Testis (tissue), 2 donors: ENCODE measurements at regions not wholly inside any gene's neighbourhood (a gene's known extent, or its start where the extent isn't known, plus 50 kb on each side); places are given as distances from the start of the nearest gene placed in this dataset.

Experiments
- DNase-seq: peaks from one replicate; pipeline ENCODE4 v3.0.0-alpha.2; 2019
- H3K27ac ChIP-seq, 2 donors: fragments of 200-600 bp; sonication (generic); one replicate each; pipeline ENCODE4 v1.5.1; 2019
- H3K27me3 ChIP-seq: fragments of 200-600 bp; sonication (generic); one replicate; pipeline ENCODE4 v1.5.1; 2019
- H3K36me3 ChIP-seq: fragments of 200-600 bp; sonication (generic); one replicate; pipeline ENCODE4 v1.5.1; 2017; ENCODE audit warnings: low read depth; ENCODE audit errors: missing control alignments
- H3K4me1 ChIP-seq: fragments of 200-600 bp; sonication (generic); one replicate; pipeline ENCODE4 v1.5.1; 2019
- H3K4me3 ChIP-seq, 2 donors: fragments of 200-600 bp; sonication (generic); one replicate each; pipeline ENCODE4 v1.5.1; 2017 to 2019
- H3K9me3 ChIP-seq: fragments of 200-600 bp; sonication (generic); one replicate; pipeline ENCODE4 v1.5.1; 2017
- POLR2A ChIP-seq: fragments of 450-650 bp; IDR thresholded peaks from one replicate; pipeline ENCODE4 v1.6.1; 2017; ENCODE audit warnings: antibody characterized with exemption, mild to moderate bottlenecking, moderate library complexity
- WGBS, 2 donors: methylation state at CpG; one replicate each; pipeline ENCODE4 v1.1.5; 2018; 5-methylcytosine and 5-hydroxymethylcytosine counted together
- intact Hi-C: fragments of 100-400 bp; cut with DNase I; formaldehyde crosslinking; loops from one replicate; pipeline ENCODE4 v1.15.1; 2023; ENCODE audit warnings: low total_unique reads
- TF ChIP-seq, protein P1 (sequence below), 3 experiments: fragments of 450-650 bp in 2 of 3; fragments of 200-600 bp in 1 of 3; sonication (generic) in 1 of 3; IDR thresholded peaks; one replicate each; pipeline ENCODE4 v1.5.1; 2016 to 2019; ENCODE audit warnings: antibody characterized with exemption in 3 of 3, mild to moderate bottlenecking in 2 of 3, moderate library complexity in 1 of 3

GRCh38 chr7:124444696-124445480, 320.7 kb downstream of the GPR37 start:
- intact Hi-C loops: no loop called here
- 61 to 69% methylated on average over 2 of the region's 2 CpGs for WGBS, 2 donors

GRCh38 chr7:124443762-124444161, 321.8 kb downstream of the GPR37 start:
- Histone ChIP-seq H3K36me3 (no peaks in the 10 kb centered on the region), H3K27me3 (no peaks in the 10 kb centered on the region), H3K9me3 (no peaks in the 10 kb centered on the region), H3K4me1 (no peaks in the 10 kb centered on the region), H3K4me3 (no peak overlapping the region), H3K27ac (no peak overlapping the region)
- TF ChIP-seq POLR2A: no peak
- TF ChIP-seq, protein P1, sequence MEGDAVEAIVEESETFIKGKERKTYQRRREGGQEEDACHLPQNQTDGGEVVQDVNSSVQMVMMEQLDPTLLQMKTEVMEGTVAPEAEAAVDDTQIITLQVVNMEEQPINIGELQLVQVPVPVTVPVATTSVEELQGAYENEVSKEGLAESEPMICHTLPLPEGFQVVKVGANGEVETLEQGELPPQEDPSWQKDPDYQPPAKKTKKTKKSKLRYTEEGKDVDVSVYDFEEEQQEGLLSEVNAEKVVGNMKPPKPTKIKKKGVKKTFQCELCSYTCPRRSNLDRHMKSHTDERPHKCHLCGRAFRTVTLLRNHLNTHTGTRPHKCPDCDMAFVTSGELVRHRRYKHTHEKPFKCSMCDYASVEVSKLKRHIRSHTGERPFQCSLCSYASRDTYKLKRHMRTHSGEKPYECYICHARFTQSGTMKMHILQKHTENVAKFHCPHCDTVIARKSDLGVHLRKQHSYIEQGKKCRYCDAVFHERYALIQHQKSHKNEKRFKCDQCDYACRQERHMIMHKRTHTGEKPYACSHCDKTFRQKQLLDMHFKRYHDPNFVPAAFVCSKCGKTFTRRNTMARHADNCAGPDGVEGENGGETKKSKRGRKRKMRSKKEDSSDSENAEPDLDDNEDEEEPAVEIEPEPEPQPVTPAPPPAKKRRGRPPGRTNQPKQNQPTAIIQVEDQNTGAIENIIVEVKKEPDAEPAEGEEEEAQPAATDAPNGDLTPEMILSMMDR (IDR thresholded peaks at IDR 0.05): no peak
- intact Hi-C loops: no loop called here
- no peak for DNase-seq

More at GRCh38 chr7:124444696-124445480, 320.7 kb downstream of the GPR37 start:
- Histone ChIP-seq H3K4me3 (no peak overlapping the region), H3K36me3 (no peaks in the 10 kb centered on the region), H3K27me3 (no peaks in the 10 kb centered on the region), H3K4me1 (no peaks in the 10 kb centered on the region), H3K9me3 (no peaks in the 10 kb centered on the region), H3K27ac (no peak overlapping the region)
- TF ChIP-seq, protein P1 (IDR thresholded peaks at IDR 0.05): no peak
- no peak for TF ChIP-seq POLR2A
- no peak for DNase-seq

DNA sequence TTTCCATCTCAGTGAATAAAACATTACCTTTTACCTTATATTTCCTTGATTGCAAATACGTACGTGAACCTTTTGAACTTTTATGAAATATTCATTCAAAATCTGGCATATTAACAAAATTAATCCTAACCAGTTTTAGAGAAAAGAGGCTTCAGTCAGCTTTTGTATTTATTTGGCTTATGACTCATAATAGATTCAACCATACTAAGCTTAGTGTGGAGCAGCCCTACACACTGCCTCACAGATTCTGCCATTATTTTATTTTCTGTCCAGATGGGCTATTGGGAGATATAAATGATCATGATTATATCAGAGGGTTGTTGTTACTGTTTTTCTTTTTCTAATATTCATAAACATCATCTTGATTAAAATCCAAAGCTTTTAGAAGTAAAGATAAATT, 325.5 kb downstream of the GPR37 start:
- no peak for DNase-seq
- H3K27me3 ChIP-seq: no peaks in the 10 kb centered on the region
- intact Hi-C loops: no loop called here
- H3K4me1 ChIP-seq: no peaks in the 10 kb centered on the region
- H3K9me3 ChIP-seq: no peaks in the 10 kb centered on the region
- H3K36me3 ChIP-seq: no peaks in the 10 kb centered on the region
- no peak overlapping the region for H3K27ac ChIP-seq
- no peak overlapping the region for H3K4me3 ChIP-seq
- WGBS, 2 donors: 72 to 88% methylated on average over 2 of the region's 2 CpGs
- no peak for TF ChIP-seq POLR2A
- TF ChIP-seq, protein P1 (IDR thresholded peaks at IDR 0.05): no peak

- intact Hi-C loops: no loop called here
- DNase-seq: no peak
- TF ChIP-seq, protein P1 (IDR thresholded peaks at IDR 0.05): no peak
- no peak for TF ChIP-seq POLR2A
- no peaks in the 10 kb centered on the region for H3K9me3 ChIP-seq
- H3K27me3 ChIP-seq: no peaks in the 10 kb centered on the region
- no peak overlapping the region for H3K4me3 ChIP-seq
- 92 to 98% methylated on average over 5 of the region's 5 CpGs for WGBS, 2 donors
- H3K36me3 ChIP-seq: no peaks in the 10 kb centered on the region
- no peak overlapping the region for H3K27ac ChIP-seq
- H3K4me1 ChIP-seq: no peaks in the 10 kb centered on the region
These were observed 333.5 kb downstream of the GPR37 start for GRCh38 chr7:124432009-124432578.

- Histone ChIP-seq H3K9me3 (no peaks in the 10 kb centered on the region), H3K4me1 (no peaks in the 10 kb centered on the region), H3K36me3 (no peaks in the 10 kb centered on the region), H3K4me3 (no peak overlapping the region), H3K27ac (no peak overlapping the region), H3K27me3 (no peaks in the 10 kb centered on the region)
- intact Hi-C loops: no loop called here
- 68 to 70% methylated on average over 4 of the region's 4 CpGs for WGBS, 2 donors
- DNase-seq: no peak
- no peak for TF ChIP-seq POLR2A
- TF ChIP-seq, protein P1 (IDR thresholded peaks at IDR 0.05): no peak
These were observed 335.7 kb downstream of the GPR37 start for GRCh38 chr7:124429923-124430322.
